ENCODE measurements at regions not wholly inside any gene's neighbourhood (a gene's known extent, or its start where the extent isn't known, plus 50 kb on each side); places are given as distances from the start of the nearest gene placed in this dataset.

- no peaks in the 10 kb centered on the region for H3K36me3 Mint-ChIP-seq (ENCODE audit: insufficient read depth)
- no peaks in the 10 kb centered on the region for H3K4me1 Mint-ChIP-seq
- no peak overlapping the region for H3K4me3 Mint-ChIP-seq
- no peaks in the 10 kb centered on the region for H3K27me3 Mint-ChIP-seq
- H3K27ac Mint-ChIP-seq (ENCODE audit: low read depth) = no peak overlapping the region
- ATAC-seq (replicated peaks; ENCODE audit: extremely low read depth, poor library complexity, severe bottlenecking) = no peak
- no peaks in the 10 kb centered on the region for H3K9me3 Mint-ChIP-seq
- DNase-seq (ENCODE audit: low spot score in 2 of 2) = no peak
Observed at GRCh38 chr21:23480591-23481270, 2126.6 kb downstream of the MRPL39 start.

- no peak overlapping the region for H3K27ac Mint-ChIP-seq (ENCODE audit: low read depth)
- no peak overlapping the region for H3K4me3 Mint-ChIP-seq
- DNase-seq (ENCODE audit: low spot score in 2 of 2) (no peak), ATAC-seq (replicated peaks; ENCODE audit: extremely low read depth, poor library complexity, severe bottlenecking) (no peak)
- no peaks in the 10 kb centered on the region for H3K36me3 Mint-ChIP-seq (ENCODE audit: insufficient read depth)
- H3K27me3 Mint-ChIP-seq = no peaks in the 10 kb centered on the region
- H3K4me1 Mint-ChIP-seq = no peaks in the 10 kb centered on the region
- H3K9me3 Mint-ChIP-seq = no peaks in the 10 kb centered on the region
Observed at GRCh38 chr21:23478381-23478780, 2128.9 kb downstream of the MRPL39 start.

GRCh38 chr21:23475281-23476219, 2131.7 kb downstream of the MRPL39 start:
- no peaks in the 10 kb centered on the region for H3K9me3 Mint-ChIP-seq
- H3K4me3 Mint-ChIP-seq = no peak overlapping the region

GRCh38 chr21:23471877-23472276, 2135.4 kb downstream of the MRPL39 start:
- no peak for ATAC-seq (replicated peaks; ENCODE audit: extremely low read depth, poor library complexity, severe bottlenecking)
- no peak for DNase-seq (ENCODE audit: low spot score in 2 of 2)
- H3K9me3 Mint-ChIP-seq = no peaks in the 10 kb centered on the region

More at GRCh38 chr21:23475281-23476219, 2131.7 kb downstream of the MRPL39 start:
- no peak for ATAC-seq (replicated peaks; ENCODE audit: extremely low read depth, poor library complexity, severe bottlenecking)
- no peak overlapping the region for H3K27ac Mint-ChIP-seq (ENCODE audit: low read depth)
- H3K4me1 Mint-ChIP-seq = no peaks in the 10 kb centered on the region
- DNase-seq (ENCODE audit: low spot score in 2 of 2) = no peak
- H3K27me3 Mint-ChIP-seq = no peaks in the 10 kb centered on the region
- no peaks in the 10 kb centered on the region for H3K36me3 Mint-ChIP-seq (ENCODE audit: insufficient read depth)

GRCh38 chr21:23463365-23463764, 2143.9 kb downstream of the MRPL39 start:
- H3K27ac Mint-ChIP-seq (ENCODE audit: low read depth) = no peak overlapping the region
- no peaks in the 10 kb centered on the region for H3K4me1 Mint-ChIP-seq
- no peaks in the 10 kb centered on the region for H3K36me3 Mint-ChIP-seq (ENCODE audit: insufficient read depth)
- no peak overlapping the region for H3K4me3 Mint-ChIP-seq
- ATAC-seq (replicated peaks; ENCODE audit: extremely low read depth, poor library complexity, severe bottlenecking) (no peak), DNase-seq (ENCODE audit: low spot score in 2 of 2) (no peak)
- H3K27me3 Mint-ChIP-seq = no peaks in the 10 kb centered on the region
- no peaks in the 10 kb centered on the region for H3K9me3 Mint-ChIP-seq

More at GRCh38 chr21:23471877-23472276, 2135.4 kb downstream of the MRPL39 start:
- Mint-ChIP-seq H3K27me3 (no peaks in the 10 kb centered on the region), H3K4me3 (no peak overlapping the region), H3K36me3 (ENCODE audit: insufficient read depth) (no peaks in the 10 kb centered on the region), H3K4me1 (no peaks in the 10 kb centered on the region), H3K27ac (ENCODE audit: low read depth) (no peak overlapping the region)

GRCh38 chr21:23455676-23456075, 2151.6 kb downstream of the MRPL39 start:
- ATAC-seq (replicated peaks; ENCODE audit: extremely low read depth, poor library complexity, severe bottlenecking) (no peak), DNase-seq (ENCODE audit: low spot score in 2 of 2) (no peak)
- peaks cover 9% of the 10 kb centered on the region for H3K9me3 Mint-ChIP-seq
- H3K27ac Mint-ChIP-seq (ENCODE audit: low read depth) = no peak overlapping the region
- H3K4me3 Mint-ChIP-seq = no peak overlapping the region
- H3K4me1 Mint-ChIP-seq = no peaks in the 10 kb centered on the region
- no peaks in the 10 kb centered on the region for H3K27me3 Mint-ChIP-seq
- no peaks in the 10 kb centered on the region for H3K36me3 Mint-ChIP-seq (ENCODE audit: insufficient read depth)

- no peaks in the 10 kb centered on the region for H3K4me1 Mint-ChIP-seq
- DNase-seq (ENCODE audit: low spot score in 2 of 2) (no peak), ATAC-seq (replicated peaks; ENCODE audit: extremely low read depth, poor library complexity, severe bottlenecking) (no peak)
- no peaks in the 10 kb centered on the region for H3K36me3 Mint-ChIP-seq (ENCODE audit: insufficient read depth)
- no peak overlapping the region for H3K4me3 Mint-ChIP-seq
- H3K9me3 Mint-ChIP-seq = peaks cover 9% of the 10 kb centered on the region
- no peak overlapping the region for H3K27ac Mint-ChIP-seq (ENCODE audit: low read depth)
- no peaks in the 10 kb centered on the region for H3K27me3 Mint-ChIP-seq
Observed at GRCh38 chr21:23452384-23453083, 2154.7 kb downstream of the MRPL39 start.

GRCh38 chr21:23445307-23445706, 2162.0 kb downstream of the MRPL39 start:
- ATAC-seq (replicated peaks; ENCODE audit: extremely low read depth, poor library complexity, severe bottlenecking) (no peak), DNase-seq (ENCODE audit: low spot score in 2 of 2) (no peak)
- Mint-ChIP-seq H3K27me3 (no peaks in the 10 kb centered on the region), H3K4me3 (no peak overlapping the region), H3K36me3 (ENCODE audit: insufficient read depth) (no peaks in the 10 kb centered on the region), H3K4me1 (no peaks in the 10 kb centered on the region), H3K27ac (ENCODE audit: low read depth) (no peak overlapping the region), H3K9me3 (peaks cover 7% of the 10 kb centered on the region)

- Mint-ChIP-seq H3K27ac (ENCODE audit: low read depth) (no peak overlapping the region), H3K4me1 (no peaks in the 10 kb centered on the region), H3K9me3 (peaks cover 25% of the 10 kb centered on the region), H3K27me3 (no peaks in the 10 kb centered on the region), H3K36me3 (ENCODE audit: insufficient read depth) (no peaks in the 10 kb centered on the region), H3K4me3 (no peak overlapping the region)
- ATAC-seq (replicated peaks; ENCODE audit: extremely low read depth, poor library complexity, severe bottlenecking) (no peak), DNase-seq (ENCODE audit: low spot score in 2 of 2) (no peak)
Observed at GRCh38 chr21:23438081-23438480, 2169.2 kb downstream of the MRPL39 start.

GRCh38 chr21:23402929-23403520, 2204.3 kb downstream of the MRPL39 start:
- no peak for DNase-seq (ENCODE audit: low spot score in 2 of 2)
- H3K9me3 Mint-ChIP-seq = peaks cover 6% of the 10 kb centered on the region
- H3K27me3 Mint-ChIP-seq = no peaks in the 10 kb centered on the region
- H3K4me3 Mint-ChIP-seq = no peak overlapping the region
- H3K4me1 Mint-ChIP-seq = no peaks in the 10 kb centered on the region
- H3K27ac Mint-ChIP-seq (ENCODE audit: low read depth) = no peak overlapping the region
- no peak for ATAC-seq (replicated peaks; ENCODE audit: extremely low read depth, poor library complexity, severe bottlenecking)
- H3K36me3 Mint-ChIP-seq (ENCODE audit: insufficient read depth) = no peaks in the 10 kb centered on the region

GRCh38 chr21:23401278-23401677, 2206.0 kb downstream of the MRPL39 start:
- no peaks in the 10 kb centered on the region for H3K4me1 Mint-ChIP-seq
- no peak for ATAC-seq (replicated peaks; ENCODE audit: extremely low read depth, poor library complexity, severe bottlenecking)

GRCh38 chr21:23398726-23399125, 2208.6 kb downstream of the MRPL39 start:
- no peak overlapping the region for H3K27ac Mint-ChIP-seq (ENCODE audit: low read depth)
- no peaks in the 10 kb centered on the region for H3K4me1 Mint-ChIP-seq
- H3K36me3 Mint-ChIP-seq (ENCODE audit: insufficient read depth) = no peaks in the 10 kb centered on the region
- no peak for ATAC-seq (replicated peaks; ENCODE audit: extremely low read depth, poor library complexity, severe bottlenecking)
- H3K27me3 Mint-ChIP-seq = no peaks in the 10 kb centered on the region
- no peak for DNase-seq (ENCODE audit: low spot score in 2 of 2)
- peaks cover 6% of the 10 kb centered on the region for H3K9me3 Mint-ChIP-seq
- H3K4me3 Mint-ChIP-seq = no peak overlapping the region

More at GRCh38 chr21:23401278-23401677, 2206.0 kb downstream of the MRPL39 start:
- H3K36me3 Mint-ChIP-seq (ENCODE audit: insufficient read depth) = no peaks in the 10 kb centered on the region
- H3K27me3 Mint-ChIP-seq = no peaks in the 10 kb centered on the region
- H3K9me3 Mint-ChIP-seq = peaks cover 6% of the 10 kb centered on the region
- H3K27ac Mint-ChIP-seq (ENCODE audit: low read depth) = no peak overlapping the region
- H3K4me3 Mint-ChIP-seq = no peak overlapping the region
- DNase-seq (ENCODE audit: low spot score in 2 of 2) = no peak
